NCI-H345 (cell line): ENCODE measurements at regions not wholly inside any gene's neighbourhood (a gene's known extent, or its start where the extent isn't known, plus 50 kb on each side); places are given as distances from the start of the nearest gene placed in this dataset.
"Not testable (repeated sequence)": the region's sequence is repeated elsewhere in the genome, so short reads cannot be mapped to it uniquely, and the experiment has no call there.

Source experiments
- DNase-seq: peaks from one replicate; lab custom pipeline; 2025; lab: John Stamatoyannopoulos, UW

- no peak for DNase-seq
These were observed 385.8 kb upstream of the GHITM start for GRCh38 chr10:83753490-83753889.

GRCh38 chr10:83754857-83755256 lies 384.5 kb upstream of the GHITM start:
- no peak for DNase-seq

GRCh38 chr10:83760142-83760541 lies 379.2 kb upstream of the GHITM start:
- no peak for DNase-seq

- peak; percentile 4 for DNase-seq
These were observed 374.6 kb upstream of the GHITM start for GRCh38 chr10:83764666-83765065.

GRCh38 chr10:83765731-83766130 lies 373.6 kb upstream of the GHITM start:
- no peak for DNase-seq

- no peak for DNase-seq
These were observed 370.0 kb upstream of the GHITM start for GRCh38 chr10:83769281-83769820.

- not testable (repeated sequence) for DNase-seq
These were observed 352.6 kb upstream of the GHITM start for GRCh38 chr10:83786701-83787100.

- no peak for DNase-seq
These were observed 337.3 kb upstream of the GHITM start for GRCh38 chr10:83801983-83802382.

- DNase-seq: no peak
These were observed 332.6 kb upstream of the GHITM start for GRCh38 chr10:83806717-83807116.

- DNase-seq: no peak
These were observed 330.3 kb upstream of the GHITM start for GRCh38 chr10:83809001-83809400.

- DNase-seq: no peak
These were observed 322.4 kb upstream of the GHITM start for GRCh38 chr10:83816942-83817341.

- DNase-seq: no peak
These were observed 321.5 kb upstream of the GHITM start for GRCh38 chr10:83817797-83818196.

- DNase-seq: no peak
These were observed 319.7 kb upstream of the GHITM start for GRCh38 chr10:83819609-83820008.

GRCh38 chr10:83820033-83820432 lies 319.3 kb upstream of the GHITM start:
- DNase-seq: no peak

GRCh38 chr10:83824099-83824498 lies 315.2 kb upstream of the GHITM start:
- no peak for DNase-seq

- no peak for DNase-seq
These were observed 305.2 kb upstream of the GHITM start for GRCh38 chr10:83834096-83834495.

- no peak for DNase-seq
These were observed 303.2 kb upstream of the GHITM start for GRCh38 chr10:83835945-83836745.

GRCh38 chr10:83848677-83849076 lies 290.6 kb upstream of the GHITM start:
- no peak for DNase-seq

GRCh38 chr10:83849150-83849549 lies 290.2 kb upstream of the GHITM start:
- DNase-seq: no peak

GRCh38 chr10:83852146-83852545 lies 287.2 kb upstream of the GHITM start:
- DNase-seq: no peak

GRCh38 chr10:83862723-83863122 lies 276.6 kb upstream of the GHITM start:
- DNase-seq: no peak

- DNase-seq: no peak
These were observed 275.9 kb upstream of the GHITM start for GRCh38 chr10:83863283-83863966.

- no peak for DNase-seq
These were observed 269.4 kb upstream of the GHITM start for GRCh38 chr10:83869898-83870297.
